Cardiac fibroblast (primary cell): ENCODE measurements at regions not wholly inside any gene's neighbourhood (a gene's known extent, or its start where the extent isn't known, plus 50 kb on each side); places are given as distances from the start of the nearest gene placed in this dataset.

ENCODE experiments used
- DNase-seq, 2 donors: peaks; one replicate each; pipeline versions ENCODE4 v3.0.0 to v3.0.0-alpha.2; 2010; ENCODE audit warnings: low read depth in 2 of 2
- H3K4me3 ChIP-seq, 2 donors: replicated peaks in 1 of 2; 1 replicate in 1 of 2; 2 replicates in 1 of 2; pipeline ENCODE4 v1.5.1; 2011; ENCODE audit warnings: low read depth in 2 of 2, low read length in 2 of 2, mild to moderate bottlenecking in 2 of 2, moderate library complexity in 1 of 2
- CTCF ChIP-seq: IDR thresholded peaks from one replicate; pipeline ENCODE4 v1.5.1; 2011; ENCODE audit warnings: low read depth, mild to moderate bottlenecking, low read length, inconsistent platforms

- no peak for DNase-seq
- TF ChIP-seq CTCF: no peak
- H3K4me3 ChIP-seq: no peak overlapping the region
Observed at GRCh38 chr9:107648153-107648715, 158.7 kb upstream of the KLF4 start.

- no peak for TF ChIP-seq CTCF
Observed at GRCh38 chr9:107647611-107648010, 158.0 kb upstream of the KLF4 start.

GRCh38 chr9:107647141-107647540 is 157.6 kb upstream of the KLF4 start:
- no peak for TF ChIP-seq CTCF
- H3K4me3 ChIP-seq: no peak overlapping the region
- DNase-seq: no peak

More at GRCh38 chr9:107647611-107648010, 158.0 kb upstream of the KLF4 start:
- no peak for DNase-seq
- H3K4me3 ChIP-seq: no peak overlapping the region

- no peak overlapping the region for H3K4me3 ChIP-seq
- TF ChIP-seq CTCF: no peak
- no peak for DNase-seq
Observed at GRCh38 chr9:107645464-107645833, 155.9 kb upstream of the KLF4 start.

GRCh38 chr9:107644733-107645463 is 155.3 kb upstream of the KLF4 start:
- TF ChIP-seq CTCF: no peak
- peak; percentile 27 to 74 for DNase-seq

GRCh38 chr9:107639426-107639825 is 149.9 kb upstream of the KLF4 start:
- peak in 1 of 2 donors; percentile 5 for DNase-seq
- no peak overlapping the region for H3K4me3 ChIP-seq
- TF ChIP-seq CTCF: no peak

More at GRCh38 chr9:107644733-107645463, 155.3 kb upstream of the KLF4 start:
- H3K4me3 ChIP-seq: no peak overlapping the region
